ENCODE measurements at regions not wholly inside any gene's neighbourhood (a gene's known extent, or its start where the extent isn't known, plus 50 kb on each side); places are given as distances from the start of the nearest gene placed in this dataset.
A peak's percentile ranks its signal among the peaks of the same experiment; 100 is the strongest.

DNA sequence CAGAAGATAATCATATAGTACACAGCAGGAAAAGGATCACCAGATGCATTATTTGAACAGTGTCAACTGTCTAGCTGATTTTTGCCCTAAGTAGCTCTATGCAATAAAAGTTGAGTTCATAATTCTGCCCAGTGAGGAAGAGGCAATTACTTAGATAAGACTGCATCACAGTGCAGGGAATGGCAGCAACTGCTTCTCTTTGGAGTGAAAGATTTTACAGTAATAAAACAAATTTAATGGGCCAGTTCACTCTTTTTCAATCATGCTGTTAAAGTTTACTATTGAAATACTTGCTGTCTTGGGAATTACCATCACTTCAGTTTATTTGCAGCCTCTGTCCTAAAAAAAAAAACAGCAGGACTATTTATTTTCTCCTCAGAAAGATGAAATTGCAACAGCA lies 907.9 kb downstream of the ANKRD7 start:
- Histone ChIP-seq H3K27ac (ENCODE audit: low read depth, low read length) (no peak overlapping the region), H3K27me3 (ENCODE audit: control insufficient read depth in 5 of 5, insufficient read depth in 4 of 5, low read length in 5 of 5) (no peaks in the 10 kb centered on the region), H3K4me1 (ENCODE audit: control insufficient read depth in 5 of 5, insufficient read depth in 5 of 5, low read length in 5 of 5) (no peaks in the 10 kb centered on the region), H3K4me3 (ENCODE audit: low read depth in 1 of 5, low read length in 5 of 5) (no peak overlapping the region), H3K9me3 (ENCODE audit: control insufficient read depth in 5 of 5, low read length in 5 of 5) (no peaks in the 10 kb centered on the region), H3K36me3 (ENCODE audit: control insufficient read depth in 5 of 5, insufficient read depth in 5 of 5, low read length in 5 of 5) (no peaks in the 10 kb centered on the region), H3K9ac (ENCODE audit: low read length in 5 of 5) (no peak overlapping the region)

DNA sequence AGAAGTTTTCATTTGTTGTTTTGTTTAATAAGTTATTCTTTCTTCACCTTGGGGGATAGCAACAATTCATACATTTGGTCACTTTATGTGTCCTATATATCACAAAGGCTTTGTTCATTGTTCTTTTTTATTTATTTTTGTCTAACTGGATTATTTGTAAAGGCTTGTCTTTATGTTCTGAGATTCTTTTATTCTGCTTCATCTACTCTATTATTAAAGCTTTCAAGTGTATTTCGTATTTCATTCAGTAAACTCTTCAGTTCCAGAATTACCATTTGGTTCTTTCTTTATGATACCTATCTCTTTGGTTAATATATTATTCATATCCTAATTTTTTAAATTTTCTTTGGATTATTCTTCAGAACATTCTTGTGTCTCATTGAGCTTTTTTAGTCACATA lies 942.9 kb downstream of the ANKRD7 start:
- Histone ChIP-seq H3K4me3 (ENCODE audit: low read depth in 1 of 5, low read length in 5 of 5) (no peak overlapping the region), H3K27me3 (ENCODE audit: control insufficient read depth in 5 of 5, insufficient read depth in 4 of 5, low read length in 5 of 5) (peaks cover 0 to 2% (median 0%) of the 10 kb centered on the region in 5 donors), H3K27ac (ENCODE audit: low read depth, low read length) (no peak overlapping the region), H3K36me3 (ENCODE audit: control insufficient read depth in 5 of 5, insufficient read depth in 5 of 5, low read length in 5 of 5) (no peaks in the 10 kb centered on the region), H3K4me1 (ENCODE audit: control insufficient read depth in 5 of 5, insufficient read depth in 5 of 5, low read length in 5 of 5) (peaks cover 0 to 4% (median 0%) of the 10 kb centered on the region in 5 donors), H3K9ac (ENCODE audit: low read length in 5 of 5) (no peak overlapping the region), H3K9me3 (ENCODE audit: control insufficient read depth in 5 of 5, low read length in 5 of 5) (peaks cover 0 to 16% (median 15%) of the 10 kb centered on the region in 5 donors)

DNA sequence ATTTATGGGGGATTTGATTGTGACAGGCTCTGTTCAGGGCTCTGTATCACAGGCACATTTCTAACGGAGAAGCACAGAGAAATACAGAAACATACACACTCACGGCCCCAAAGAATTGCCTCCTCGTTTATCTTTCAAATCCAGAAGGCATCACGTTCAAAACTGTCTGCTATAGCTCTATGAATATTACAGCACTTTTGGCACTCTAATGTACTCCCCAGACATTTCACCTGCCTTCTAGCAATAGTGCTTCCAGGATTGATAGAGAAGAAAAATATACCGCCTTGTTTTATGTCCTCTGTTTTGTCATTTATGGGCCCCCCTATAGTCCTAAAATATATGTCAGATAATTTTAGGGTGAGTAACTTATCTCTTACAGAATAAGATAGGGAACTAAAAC lies 947.5 kb downstream of the ANKRD7 start:
- no peaks in the 10 kb centered on the region for H3K36me3 ChIP-seq (ENCODE audit: control insufficient read depth in 5 of 5, insufficient read depth in 5 of 5, low read length in 5 of 5)
- no peak overlapping the region for H3K9ac ChIP-seq (ENCODE audit: low read length in 5 of 5)
- H3K4me3 ChIP-seq (ENCODE audit: low read depth in 1 of 5, low read length in 5 of 5): no peak overlapping the region
- H3K27me3 ChIP-seq (ENCODE audit: control insufficient read depth in 5 of 5, insufficient read depth in 4 of 5, low read length in 5 of 5): peaks cover 0 to 2% (median 0%) of the 10 kb centered on the region in 5 donors
- no peak overlapping the region for H3K27ac ChIP-seq (ENCODE audit: low read depth, low read length)
- H3K9me3 ChIP-seq (ENCODE audit: control insufficient read depth in 5 of 5, low read length in 5 of 5): peaks cover 0 to 12% (median 10%) of the 10 kb centered on the region in 5 donors
- H3K4me1 ChIP-seq (ENCODE audit: control insufficient read depth in 5 of 5, insufficient read depth in 5 of 5, low read length in 5 of 5): peaks cover 0 to 4% (median 2%) of the 10 kb centered on the region in 5 donors

DNA sequence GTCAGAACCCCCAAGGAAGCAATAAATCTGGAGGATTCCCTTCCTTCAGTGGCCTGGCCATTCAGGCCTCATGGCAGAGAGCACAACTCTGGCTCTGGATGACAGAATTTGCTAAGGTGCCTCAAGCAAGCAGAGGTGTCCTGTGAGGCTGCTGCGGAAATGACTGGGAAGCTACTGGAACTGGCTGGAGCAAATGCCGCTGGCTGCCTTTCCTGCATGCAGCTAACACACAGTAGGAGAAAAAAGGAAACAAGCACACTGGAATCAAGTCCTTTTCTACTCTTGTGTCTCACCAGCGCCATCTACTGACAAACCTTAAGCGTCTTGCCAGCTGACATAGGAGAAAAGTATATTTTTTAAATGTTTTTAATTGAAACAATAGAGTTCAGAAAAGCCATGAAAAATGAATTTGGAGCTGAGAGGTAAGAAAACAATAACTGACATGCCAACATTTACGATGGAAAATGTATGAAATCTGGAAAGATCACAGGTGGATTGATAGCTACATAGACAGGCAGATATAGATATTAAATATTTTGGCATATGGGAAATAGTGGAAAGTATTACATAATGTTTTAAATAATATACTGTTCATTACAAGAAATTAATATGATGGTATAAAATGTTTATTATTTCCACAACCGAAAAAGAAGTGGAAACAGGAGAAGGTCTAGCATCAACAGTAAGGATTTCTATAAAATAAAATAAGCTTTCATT lies 951.6 kb downstream of the ANKRD7 start:
- H3K9ac ChIP-seq (ENCODE audit: low read length in 5 of 5): no peak overlapping the region
- no peaks in the 10 kb centered on the region for H3K27me3 ChIP-seq (ENCODE audit: control insufficient read depth in 5 of 5, insufficient read depth in 4 of 5, low read length in 5 of 5)
- no peaks in the 10 kb centered on the region for H3K36me3 ChIP-seq (ENCODE audit: control insufficient read depth in 5 of 5, insufficient read depth in 5 of 5, low read length in 5 of 5)
- no peaks in the 10 kb centered on the region for H3K9me3 ChIP-seq (ENCODE audit: control insufficient read depth in 5 of 5, low read length in 5 of 5)
- H3K4me1 ChIP-seq (ENCODE audit: control insufficient read depth in 5 of 5, insufficient read depth in 5 of 5, low read length in 5 of 5): peaks cover 0 to 8% (median 2%) of the 10 kb centered on the region in 5 donors
- H3K4me3 ChIP-seq (ENCODE audit: low read depth in 1 of 5, low read length in 5 of 5): peak overlapping the region in 1 of 5 donors; percentile 54
- H3K27ac ChIP-seq (ENCODE audit: low read depth, low read length): no peak overlapping the region

DNA sequence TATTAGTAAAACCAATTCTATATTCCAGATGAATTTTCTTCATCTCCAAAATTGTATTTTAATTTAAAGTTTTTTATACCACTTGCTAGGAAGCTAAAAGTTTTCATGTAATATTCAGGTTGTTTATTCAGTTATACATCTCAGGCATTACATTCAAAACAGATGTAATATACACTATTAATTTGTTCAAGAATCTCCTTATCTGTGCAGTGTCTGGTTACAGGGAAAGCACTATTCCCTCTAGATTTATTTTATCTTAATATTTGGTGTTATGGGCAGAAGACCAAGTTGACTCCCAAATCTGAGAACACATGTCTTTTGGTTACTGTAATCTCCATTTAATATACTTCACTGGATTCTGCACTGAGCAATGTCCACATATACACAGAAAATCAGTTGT lies 953.4 kb downstream of the ANKRD7 start:
- H3K9ac ChIP-seq (ENCODE audit: low read length in 5 of 5): no peak overlapping the region

DNA sequence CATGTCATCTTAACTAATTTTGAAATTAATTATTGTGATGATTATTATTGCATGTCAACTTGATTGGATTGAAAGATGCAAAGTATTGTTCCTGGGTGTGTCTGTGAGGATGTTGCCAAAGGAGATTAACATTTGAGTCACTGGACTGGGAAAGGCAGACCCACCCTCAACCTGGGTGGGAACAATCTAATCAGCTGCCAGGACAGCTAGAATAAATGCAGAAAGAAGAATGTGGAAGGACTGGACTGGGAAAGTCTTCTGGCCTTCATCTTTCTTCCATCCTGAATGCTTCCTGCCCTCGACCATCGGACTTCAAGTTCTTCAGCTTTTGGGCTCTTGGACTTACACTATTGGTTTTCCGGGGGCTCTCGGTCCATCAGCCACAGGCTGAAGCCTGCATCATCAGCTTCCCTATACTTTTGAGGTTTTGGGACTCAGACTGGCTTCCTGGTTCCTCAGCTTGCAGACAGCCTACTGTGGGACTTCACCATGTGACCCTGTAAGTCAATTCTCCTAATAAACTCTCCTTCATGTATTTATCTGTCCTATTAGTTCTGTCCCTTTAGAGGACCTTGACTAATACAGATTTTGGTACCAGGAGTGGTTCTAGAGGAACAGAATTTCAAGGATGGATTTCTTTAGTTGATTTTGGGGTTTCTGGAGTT lies 959.8 kb downstream of the ANKRD7 start:
- Histone ChIP-seq H3K9me3 (ENCODE audit: control insufficient read depth in 5 of 5, low read length in 5 of 5) (no peaks in the 10 kb centered on the region), H3K36me3 (ENCODE audit: control insufficient read depth in 5 of 5, insufficient read depth in 5 of 5, low read length in 5 of 5) (no peaks in the 10 kb centered on the region), H3K27ac (ENCODE audit: low read depth, low read length) (no peak overlapping the region), H3K4me1 (ENCODE audit: control insufficient read depth in 5 of 5, insufficient read depth in 5 of 5, low read length in 5 of 5) (peaks cover 0 to under 1% (median 0%) of the 10 kb centered on the region in 5 donors), H3K4me3 (ENCODE audit: low read depth in 1 of 5, low read length in 5 of 5) (no peak overlapping the region), H3K27me3 (ENCODE audit: control insufficient read depth in 5 of 5, insufficient read depth in 4 of 5, low read length in 5 of 5) (no peaks in the 10 kb centered on the region), H3K9ac (ENCODE audit: low read length in 5 of 5) (no peak overlapping the region)

More for the DNA sequence above, 953.4 kb downstream of the ANKRD7 start:
- H3K4me1 ChIP-seq (ENCODE audit: control insufficient read depth in 5 of 5, insufficient read depth in 5 of 5, low read length in 5 of 5): peaks cover 0 to 8% (median 2%) of the 10 kb centered on the region in 5 donors
- no peaks in the 10 kb centered on the region for H3K9me3 ChIP-seq (ENCODE audit: control insufficient read depth in 5 of 5, low read length in 5 of 5)
- no peaks in the 10 kb centered on the region for H3K36me3 ChIP-seq (ENCODE audit: control insufficient read depth in 5 of 5, insufficient read depth in 5 of 5, low read length in 5 of 5)
- H3K27ac ChIP-seq (ENCODE audit: low read depth, low read length): no peak overlapping the region
- no peak overlapping the region for H3K4me3 ChIP-seq (ENCODE audit: low read depth in 1 of 5, low read length in 5 of 5)
- no peaks in the 10 kb centered on the region for H3K27me3 ChIP-seq (ENCODE audit: control insufficient read depth in 5 of 5, insufficient read depth in 4 of 5, low read length in 5 of 5)

DNA sequence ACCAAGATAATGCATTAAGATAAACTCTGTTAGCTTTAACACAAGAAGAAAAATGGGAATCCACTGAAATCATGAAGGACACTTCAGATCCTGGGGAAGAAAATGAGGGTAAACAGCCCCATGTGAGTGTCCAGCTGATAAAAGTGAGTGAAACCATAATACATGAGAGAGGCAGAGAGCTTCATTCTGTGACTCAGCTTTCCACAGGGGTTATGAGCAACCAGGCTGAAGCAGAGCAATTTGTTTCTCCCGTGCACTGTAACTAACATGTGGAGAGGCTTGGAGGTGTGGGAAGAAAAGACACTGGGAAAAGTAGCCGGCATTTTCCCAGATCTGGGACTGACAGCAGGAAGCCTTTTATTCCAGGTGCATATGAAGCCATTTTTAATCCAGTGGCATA lies 971.7 kb downstream of the ANKRD7 start:
- Histone ChIP-seq H3K9ac (ENCODE audit: low read length in 5 of 5) (peak overlapping the region in 1 of 5 donors; percentile 89), H3K9me3 (ENCODE audit: control insufficient read depth in 5 of 5, low read length in 5 of 5) (no peaks in the 10 kb centered on the region), H3K36me3 (ENCODE audit: control insufficient read depth in 5 of 5, insufficient read depth in 5 of 5, low read length in 5 of 5) (no peaks in the 10 kb centered on the region), H3K27me3 (ENCODE audit: control insufficient read depth in 5 of 5, insufficient read depth in 4 of 5, low read length in 5 of 5) (peaks cover 0 to 3% (median 0%) of the 10 kb centered on the region in 5 donors), H3K27ac (ENCODE audit: low read depth, low read length) (no peak overlapping the region), H3K4me1 (ENCODE audit: control insufficient read depth in 5 of 5, insufficient read depth in 5 of 5, low read length in 5 of 5) (peaks cover 0 to 4% (median 0%) of the 10 kb centered on the region in 5 donors), H3K4me3 (ENCODE audit: low read depth in 1 of 5, low read length in 5 of 5) (no peak overlapping the region)

DNA sequence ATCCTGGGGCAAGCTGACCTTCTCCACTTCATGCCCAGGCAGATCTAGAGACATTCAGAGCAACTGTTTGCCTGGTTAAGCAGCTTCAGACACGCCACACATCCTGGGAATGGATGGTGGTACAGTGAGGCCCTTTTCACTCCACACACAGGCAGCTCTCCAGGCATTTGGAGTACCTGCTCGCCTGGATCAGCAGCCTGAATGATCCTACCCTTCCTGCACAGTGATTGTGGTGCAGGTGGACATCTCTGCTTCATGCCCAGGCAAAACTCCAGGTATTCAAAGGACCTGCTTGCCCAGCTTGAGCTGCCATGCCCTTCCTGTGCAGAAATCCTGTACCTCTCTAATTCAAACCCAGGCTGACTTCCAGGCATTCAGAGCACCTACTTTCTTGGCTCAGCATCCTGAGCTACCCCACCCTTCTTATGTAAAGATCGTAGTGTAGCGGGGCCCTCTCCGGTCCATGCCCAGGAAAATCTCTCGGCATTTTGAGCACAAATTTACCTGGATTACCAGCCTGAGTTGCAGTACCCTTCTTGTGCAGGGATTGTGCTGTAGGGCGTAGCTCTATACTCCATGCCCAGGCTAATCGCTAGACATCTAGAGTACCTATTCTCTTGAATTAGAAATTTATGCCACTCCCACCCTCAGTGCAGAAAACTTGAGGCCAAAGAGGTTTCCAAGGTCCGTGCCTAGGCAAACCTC lies 972.8 kb downstream of the ANKRD7 start:
- Histone ChIP-seq H3K9me3 (ENCODE audit: control insufficient read depth in 5 of 5, low read length in 5 of 5) (no peaks in the 10 kb centered on the region), H3K27ac (ENCODE audit: low read depth, low read length) (no peak overlapping the region), H3K9ac (ENCODE audit: low read length in 5 of 5) (no peak overlapping the region), H3K36me3 (ENCODE audit: control insufficient read depth in 5 of 5, insufficient read depth in 5 of 5, low read length in 5 of 5) (no peaks in the 10 kb centered on the region), H3K4me3 (ENCODE audit: low read depth in 1 of 5, low read length in 5 of 5) (no peak overlapping the region), H3K27me3 (ENCODE audit: control insufficient read depth in 5 of 5, insufficient read depth in 4 of 5, low read length in 5 of 5) (peaks cover 0 to 3% (median 0%) of the 10 kb centered on the region in 5 donors), H3K4me1 (ENCODE audit: control insufficient read depth in 5 of 5, insufficient read depth in 5 of 5, low read length in 5 of 5) (peaks cover 0 to 4% (median 0%) of the 10 kb centered on the region in 5 donors)

DNA sequence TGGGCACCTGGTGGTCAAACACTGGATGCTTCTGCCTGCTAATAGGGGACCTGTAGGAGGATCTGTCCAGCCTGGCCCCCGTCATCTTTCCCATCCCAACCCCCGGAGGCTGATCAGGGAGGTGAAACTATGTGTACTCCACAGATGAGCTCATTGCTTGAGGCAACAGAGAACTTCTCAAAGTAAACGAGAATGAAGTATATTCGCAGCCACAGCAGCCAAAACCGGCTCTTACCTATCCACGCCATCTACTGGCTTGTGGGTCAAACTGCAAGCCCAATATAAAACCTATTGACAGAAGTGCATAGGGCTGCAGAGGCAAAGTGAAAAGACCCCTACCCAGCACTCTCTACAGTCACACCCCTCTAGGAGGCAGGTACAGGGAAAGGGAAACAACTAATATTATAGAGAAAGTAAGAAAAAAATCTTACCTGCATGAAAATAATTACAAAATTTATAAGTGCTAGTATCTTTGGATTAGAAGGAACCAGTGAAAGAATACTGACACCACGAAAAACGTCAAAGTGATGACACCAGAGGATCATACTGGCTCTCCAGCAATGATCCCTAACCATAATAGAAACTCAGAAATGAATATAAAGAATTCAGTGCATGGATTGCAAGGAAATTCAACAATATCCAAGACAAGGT lies 973.5 kb downstream of the ANKRD7 start:
- no peaks in the 10 kb centered on the region for H3K36me3 ChIP-seq (ENCODE audit: control insufficient read depth in 5 of 5, insufficient read depth in 5 of 5, low read length in 5 of 5)
- H3K9me3 ChIP-seq (ENCODE audit: control insufficient read depth in 5 of 5, low read length in 5 of 5): no peaks in the 10 kb centered on the region
- H3K4me1 ChIP-seq (ENCODE audit: control insufficient read depth in 5 of 5, insufficient read depth in 5 of 5, low read length in 5 of 5): peaks cover 0 to 4% (median 0%) of the 10 kb centered on the region in 5 donors

More for the DNA sequence above, 973.5 kb downstream of the ANKRD7 start:
- peaks cover 0 to 3% (median 0%) of the 10 kb centered on the region in 5 donors for H3K27me3 ChIP-seq (ENCODE audit: control insufficient read depth in 5 of 5, insufficient read depth in 4 of 5, low read length in 5 of 5)
- no peak overlapping the region for H3K9ac ChIP-seq (ENCODE audit: low read length in 5 of 5)
- no peak overlapping the region for H3K27ac ChIP-seq (ENCODE audit: low read depth, low read length)
- H3K4me3 ChIP-seq (ENCODE audit: low read depth in 1 of 5, low read length in 5 of 5): no peak overlapping the region

Measured in subcutaneous abdominal adipose tissue (tissue), 5 donors.